ENCODE measurements at regions not wholly inside any gene's neighbourhood (a gene's known extent, or its start where the extent isn't known, plus 50 kb on each side); places are given as distances from the start of the nearest gene placed in this dataset.

DNA sequence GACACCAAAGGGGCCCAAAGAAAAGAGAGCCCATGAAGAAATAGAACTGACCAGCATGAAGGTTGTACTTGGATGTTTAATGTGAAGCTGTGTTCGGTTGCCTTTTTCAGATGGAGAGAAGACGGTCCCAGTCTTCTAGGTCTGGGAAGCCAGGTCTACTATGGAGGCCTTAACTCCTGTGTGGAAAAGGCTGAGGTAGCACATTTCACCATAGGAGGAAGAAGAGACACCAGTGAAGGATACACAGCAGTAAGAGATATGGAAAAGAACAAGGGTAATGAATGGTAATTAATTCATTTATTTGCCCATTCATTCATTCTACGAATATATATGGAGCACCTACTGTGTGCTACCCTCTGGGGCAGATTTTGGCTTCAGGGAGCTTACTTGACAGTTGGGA, 151.6 kb upstream of the PLEKHG7 start (continued):
- TF ChIP-seq EGR1 (IDR thresholded peaks at IDR 0.05; ENCODE audit: low read depth) (no peak), ZNF274 (IDR thresholded peaks at IDR 0.05; ENCODE audit: low read depth, low read length) (no peak), RAD21 (IDR thresholded peaks at IDR 0.05; ENCODE audit: low read depth) (no peak), EZH2phosphoT487 (IDR thresholded peaks at IDR 0.05; ENCODE audit: borderline replicate concordance) (no peak), EZH2 (IDR thresholded peaks at IDR 0.05) (no peak)
- TF ChIP-seq, protein P1, sequence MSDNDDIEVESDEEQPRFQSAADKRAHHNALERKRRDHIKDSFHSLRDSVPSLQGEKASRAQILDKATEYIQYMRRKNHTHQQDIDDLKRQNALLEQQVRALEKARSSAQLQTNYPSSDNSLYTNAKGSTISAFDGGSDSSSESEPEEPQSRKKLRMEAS (IDR thresholded peaks at IDR 0.05): no peak

DNA sequence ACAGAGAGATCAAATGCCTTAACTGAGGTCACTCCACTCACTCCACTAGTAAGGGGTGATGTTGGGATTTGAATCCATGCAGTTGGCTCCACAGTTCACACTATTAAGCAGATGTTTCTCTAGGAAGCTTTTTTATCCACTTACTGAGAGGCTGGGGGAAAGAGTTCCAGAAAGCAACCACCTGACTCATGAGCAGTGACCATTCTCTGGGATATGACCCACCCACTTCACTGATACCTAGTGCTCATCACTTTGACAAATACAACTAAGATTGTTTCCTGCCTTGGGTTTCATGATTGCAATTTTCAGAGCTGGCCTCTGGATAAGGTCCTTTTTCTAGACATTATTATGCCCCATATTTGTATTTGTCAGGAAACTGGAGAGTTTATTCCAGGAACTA, 152.1 kb upstream of the PLEKHG7 start:
- Histone ChIP-seq H4K20me1 (ENCODE audit: insufficient read depth) (no peaks in the 10 kb centered on the region), H3K9me3 (ENCODE audit: control insufficient read depth in 1 of 2, insufficient read depth in 1 of 2, low read depth in 1 of 2, low read length in 2 of 2) (no peaks in the 10 kb centered on the region), H2AFZ (ENCODE audit: low read depth, low read length, poor library complexity, severe bottlenecking) (no peak overlapping the region), H3K4me3 (replicated peaks in 1 of 2; ENCODE audit: low read depth in 1 of 2, low read length in 2 of 2) (no peak overlapping the region), H3K79me2 (ENCODE audit: insufficient read depth, low read length) (no peaks in the 10 kb centered on the region), H3K27me3 (ENCODE audit: insufficient read depth, low read length) (no peaks in the 10 kb centered on the region), H3K4me2 (ENCODE audit: low read length) (no peak overlapping the region), H3K27ac (ENCODE audit: low read depth, low read length) (no peak overlapping the region), H3K9me2 (ENCODE audit: insufficient read depth) (no peaks in the 10 kb centered on the region), H3K9ac (ENCODE audit: low read length) (no peak overlapping the region), H3K4me1 (ENCODE audit: control insufficient read depth in 1 of 2, insufficient read depth in 2 of 2, low read length in 2 of 2) (peaks cover 0 to 21% of the 10 kb centered on the region in 2 experiments; a peak in 2 of 4 replicates), H3K36me3 (ENCODE audit: control insufficient read depth in 1 of 2, insufficient read depth in 2 of 2, low read length in 2 of 2) (no peaks in the 10 kb centered on the region)
- ATAC-seq (no peak), DNase-seq (ENCODE audit: low read depth, low spot score) (no peak)
- BruUV-seq (replicated peaks): no TSS peak
- POLR2A ChIA-PET: no interaction called here
- CTCF ChIA-PET: no interaction called here
- TF ChIP-seq TCF7L2 (IDR thresholded peaks at IDR 0.05; ENCODE audit: borderline replicate concordance, extremely low read depth, insufficient read depth, insufficient read length): no peak
- no peak for TF ChIP-seq SRF (IDR thresholded peaks at IDR 0.05; ENCODE audit: low read depth)
- no peak for TF ChIP-seq RAD21 (IDR thresholded peaks at IDR 0.05; ENCODE audit: low read depth)
- TF ChIP-seq POLR2AphosphoS5 (IDR thresholded peaks at IDR 0.05; ENCODE audit: low read depth, low read length): no peak
- no peak for TF ChIP-seq ZFX (IDR thresholded peaks at IDR 0.05)
- TF ChIP-seq, protein P2, sequence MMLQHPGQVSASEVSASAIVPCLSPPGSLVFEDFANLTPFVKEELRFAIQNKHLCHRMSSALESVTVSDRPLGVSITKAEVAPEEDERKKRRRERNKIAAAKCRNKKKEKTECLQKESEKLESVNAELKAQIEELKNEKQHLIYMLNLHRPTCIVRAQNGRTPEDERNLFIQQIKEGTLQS (IDR thresholded peaks at IDR 0.05): no peak
- no peak for TF ChIP-seq JUND (IDR thresholded peaks at IDR 0.05)
- TF ChIP-seq, protein P3, sequence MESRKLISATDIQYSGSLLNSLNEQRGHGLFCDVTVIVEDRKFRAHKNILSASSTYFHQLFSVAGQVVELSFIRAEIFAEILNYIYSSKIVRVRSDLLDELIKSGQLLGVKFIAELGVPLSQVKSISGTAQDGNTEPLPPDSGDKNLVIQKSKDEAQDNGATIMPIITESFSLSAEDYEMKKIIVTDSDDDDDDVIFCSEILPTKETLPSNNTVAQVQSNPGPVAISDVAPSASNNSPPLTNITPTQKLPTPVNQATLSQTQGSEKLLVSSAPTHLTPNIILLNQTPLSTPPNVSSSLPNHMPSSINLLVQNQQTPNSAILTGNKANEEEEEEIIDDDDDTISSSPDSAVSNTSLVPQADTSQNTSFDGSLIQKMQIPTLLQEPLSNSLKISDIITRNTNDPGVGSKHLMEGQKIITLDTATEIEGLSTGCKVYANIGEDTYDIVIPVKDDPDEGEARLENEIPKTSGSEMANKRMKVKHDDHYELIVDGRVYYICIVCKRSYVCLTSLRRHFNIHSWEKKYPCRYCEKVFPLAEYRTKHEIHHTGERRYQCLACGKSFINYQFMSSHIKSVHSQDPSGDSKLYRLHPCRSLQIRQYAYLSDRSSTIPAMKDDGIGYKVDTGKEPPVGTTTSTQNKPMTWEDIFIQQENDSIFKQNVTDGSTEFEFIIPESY (IDR thresholded peaks at IDR 0.05; ENCODE audit: extremely low read depth, insufficient replicate concordance, low read length): no peak
- RAD21 ChIA-PET (ENCODE audit: low non-redundant PET in 1 of 2, low total read pairs in 2 of 2, uncharacterized antibody in 2 of 2, unreplicated experiment in 2 of 2): no interaction called here
- intact Hi-C loops (cut with micrococcal nuclease): no loop called here

Data from HCT116 (cell line).